CD4-positive, CD25-positive, alpha-beta regulatory T cell (primary cell): ENCODE measurements at regions not wholly inside any gene's neighbourhood (a gene's known extent, or its start where the extent isn't known, plus 50 kb on each side); places are given as distances from the start of the nearest gene placed in this dataset.

ENCODE experiments used
- ATAC-seq, 2 donors: fragments of 150-1000 bp; cut with Tn5 transposase; one replicate each; pipeline ENCODE4 v1.10.0; 2021; ENCODE audit warnings: low read depth in 2 of 2, moderate number of reproducible peaks in 2 of 2, moderate library complexity in 1 of 2
- DNase-seq, 3 donors: peaks; one replicate each; pipeline versions ENCODE4 v3.0.0 to v3.0.0-alpha.2; 2012 to 2022; ENCODE audit warnings: mixed read lengths in 1 of 3
- H3K27ac ChIP-seq: one replicate; pipeline ENCODE4 v1.7.0; 2013; ENCODE audit warnings: mild to moderate bottlenecking, low read length; ENCODE audit not compliant: insufficient read depth, poor library complexity, severe bottlenecking
- H3K27me3 ChIP-seq: one replicate; pipeline ENCODE4 v1.7.0; 2013; ENCODE audit warnings: low read length; ENCODE audit not compliant: control insufficient read depth, insufficient read depth
- H3K36me3 ChIP-seq: one replicate; pipeline ENCODE4 v1.7.0; 2013; ENCODE audit warnings: mild to moderate bottlenecking, low read length, moderate library complexity; ENCODE audit not compliant: control insufficient read depth, insufficient read depth
- H3K4me1 ChIP-seq: 2 replicates; pipeline ENCODE4 v1.7.0; 2013; ENCODE audit warnings: mild to moderate bottlenecking, low read length; ENCODE audit not compliant: insufficient read depth, control insufficient read depth, poor library complexity, severe bottlenecking
- H3K4me3 ChIP-seq: one replicate; pipeline ENCODE4 v1.7.0; 2013; ENCODE audit warnings: low read depth, mild to moderate bottlenecking, low read length, moderate library complexity
- H3K9me3 ChIP-seq, 2 experiments: 1 replicate in 1 of 2; 2 replicates in 1 of 2; pipeline ENCODE4 v1.7.0; 2013; ENCODE audit warnings: low read length in 2 of 2, mild to moderate bottlenecking in 1 of 2, moderate library complexity in 1 of 2; ENCODE audit not compliant: control insufficient read depth in 2 of 2
- H3K27ac Mint-ChIP-seq, 3 donors: one replicate each; pipeline ENCODE4 v1.8.0; 2020 to 2022; ENCODE audit warnings: mild to moderate bottlenecking in 3 of 3, mixed read lengths in 3 of 3, moderate library complexity in 2 of 3
- H3K27me3 Mint-ChIP-seq: one replicate; pipeline ENCODE4 v1.8.0; 2022; ENCODE audit warnings: mild to moderate bottlenecking, mixed read lengths
- H3K36me3 Mint-ChIP-seq: one replicate; pipeline ENCODE4 v1.8.0; 2020; ENCODE audit warnings: mixed read lengths
- H3K4me1 Mint-ChIP-seq, 4 donors: one replicate each; pipeline ENCODE4 v1.8.0; 2020 to 2022; ENCODE audit warnings: mixed read lengths in 4 of 4, mild to moderate bottlenecking in 1 of 4
- H3K4me3 Mint-ChIP-seq, 4 donors: one replicate each; pipeline ENCODE4 v1.8.0; 2020 to 2022; ENCODE audit warnings: mild to moderate bottlenecking in 4 of 4, mixed read lengths in 4 of 4, moderate library complexity in 3 of 4
- H3K9me3 Mint-ChIP-seq, 7 donors: one replicate each; pipeline ENCODE4 v1.8.0; 2020 to 2022; ENCODE audit warnings: mixed read lengths in 7 of 7, mild to moderate bottlenecking in 3 of 7, moderate library complexity in 2 of 7

- H3K4me3 ChIP-seq, result no peak overlapping the region
- H3K27ac Mint-ChIP-seq, result no peak overlapping the region
- ATAC-seq (no peak), DNase-seq (no peak)
- peaks cover 0 to 8% (median 0%) of the 10 kb centered on the region in 7 donors for H3K9me3 Mint-ChIP-seq
- H3K9me3 ChIP-seq, result no peaks in the 10 kb centered on the region
- H3K4me1 ChIP-seq, result no peaks in the 10 kb centered on the region
- no peaks in the 10 kb centered on the region for H3K27me3 Mint-ChIP-seq
- no peaks in the 10 kb centered on the region for H3K36me3 Mint-ChIP-seq
- H3K36me3 ChIP-seq, result no peaks in the 10 kb centered on the region
- no peaks in the 10 kb centered on the region for H3K4me1 Mint-ChIP-seq
- no peak overlapping the region for H3K27ac ChIP-seq
- H3K27me3 ChIP-seq, result no peaks in the 10 kb centered on the region
- H3K4me3 Mint-ChIP-seq, result no peak overlapping the region
These were observed 144.7 kb downstream of the PDGFRA start for GRCh38 chr4:54373718-54374210.

GRCh38 chr4:54378461-54378860 is 149.4 kb downstream of the PDGFRA start:
- no peaks in the 10 kb centered on the region for H3K27me3 Mint-ChIP-seq
- ATAC-seq, result no peak
- peaks cover 0 to 5% (median 0%) of the 10 kb centered on the region in 7 donors for H3K9me3 Mint-ChIP-seq
- H3K36me3 Mint-ChIP-seq, result no peaks in the 10 kb centered on the region
- Histone ChIP-seq H3K9me3 (no peaks in the 10 kb centered on the region), H3K4me1 (no peaks in the 10 kb centered on the region), H3K4me3 (no peak overlapping the region), H3K27ac (no peak overlapping the region), H3K36me3 (no peaks in the 10 kb centered on the region), H3K27me3 (no peaks in the 10 kb centered on the region)
- DNase-seq, result no peak
- H3K4me3 Mint-ChIP-seq, result no peak overlapping the region
- no peaks in the 10 kb centered on the region for H3K4me1 Mint-ChIP-seq
- H3K27ac Mint-ChIP-seq, result no peak overlapping the region

DNA sequence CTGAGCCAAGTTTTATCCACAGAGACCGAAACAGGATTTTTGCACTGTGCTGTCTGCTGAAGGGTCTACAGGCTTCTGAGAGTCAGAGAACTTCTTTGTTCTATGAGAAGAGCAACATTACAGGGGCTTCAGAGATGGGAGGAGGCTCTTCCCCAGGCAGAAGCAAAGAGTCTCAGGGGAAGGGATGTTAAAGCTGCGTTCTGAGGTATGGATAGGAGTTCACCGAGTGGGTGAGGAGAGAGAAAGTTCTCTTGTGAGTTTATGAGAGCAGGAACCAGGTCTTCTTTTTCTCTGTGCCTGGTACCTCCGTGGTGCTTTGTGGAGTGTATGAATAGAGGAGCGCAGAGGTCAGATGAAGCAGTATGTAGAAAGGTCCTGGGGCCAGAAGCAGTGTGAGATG is 155.1 kb downstream of the PDGFRA start:
- Histone ChIP-seq H3K36me3 (no peaks in the 10 kb centered on the region), H3K27ac (no peak overlapping the region), H3K27me3 (no peaks in the 10 kb centered on the region), H3K9me3 (no peaks in the 10 kb centered on the region), H3K4me1 (no peaks in the 10 kb centered on the region), H3K4me3 (no peak overlapping the region)
- no peak overlapping the region for H3K27ac Mint-ChIP-seq
- no peak for ATAC-seq
- no peak overlapping the region for H3K4me3 Mint-ChIP-seq
- no peaks in the 10 kb centered on the region for H3K27me3 Mint-ChIP-seq
- H3K36me3 Mint-ChIP-seq, result no peaks in the 10 kb centered on the region
- H3K9me3 Mint-ChIP-seq, result peaks cover 0 to 1% (median 0%) of the 10 kb centered on the region in 7 donors
- no peaks in the 10 kb centered on the region for H3K4me1 Mint-ChIP-seq
- no peak for DNase-seq

DNA sequence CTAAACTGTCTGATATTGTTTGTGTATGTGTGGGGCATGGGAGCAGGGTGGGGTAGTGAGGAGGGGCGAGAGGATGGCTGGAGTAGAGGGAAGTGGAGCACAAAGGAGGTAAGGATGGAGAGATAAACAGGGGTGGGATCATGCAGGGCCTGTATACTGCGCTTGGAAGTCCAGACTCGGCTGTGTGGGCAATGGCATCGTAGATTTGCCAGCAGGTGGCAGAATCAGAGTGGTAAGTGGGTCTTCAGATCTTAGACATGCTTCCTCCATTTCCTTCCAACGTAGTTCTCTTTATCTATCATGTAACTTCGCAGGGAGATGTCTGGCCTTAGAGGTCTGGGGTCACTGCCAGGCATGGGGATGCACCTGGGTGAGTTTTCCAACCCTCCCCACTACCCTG is 155.5 kb downstream of the PDGFRA start:
- Histone ChIP-seq H3K9me3 (no peaks in the 10 kb centered on the region), H3K4me3 (no peak overlapping the region), H3K27me3 (no peaks in the 10 kb centered on the region), H3K27ac (no peak overlapping the region), H3K4me1 (no peaks in the 10 kb centered on the region), H3K36me3 (no peaks in the 10 kb centered on the region)
- Mint-ChIP-seq H3K36me3 (no peaks in the 10 kb centered on the region), H3K27ac (no peak overlapping the region), H3K4me3 (no peak overlapping the region), H3K27me3 (no peaks in the 10 kb centered on the region), H3K9me3 (peaks cover 0 to 1% (median 0%) of the 10 kb centered on the region in 7 donors), H3K4me1 (no peaks in the 10 kb centered on the region)
- ATAC-seq (no peak), DNase-seq (peak in 1 of 3 donors; percentile 12)

GRCh38 chr4:54386042-54386669 is 157.1 kb downstream of the PDGFRA start:
- Histone ChIP-seq H3K27me3 (no peaks in the 10 kb centered on the region), H3K27ac (no peak overlapping the region), H3K4me1 (no peaks in the 10 kb centered on the region), H3K9me3 (no peaks in the 10 kb centered on the region), H3K36me3 (no peaks in the 10 kb centered on the region), H3K4me3 (no peak overlapping the region)
- Mint-ChIP-seq H3K27ac (no peak overlapping the region), H3K4me1 (no peaks in the 10 kb centered on the region), H3K36me3 (no peaks in the 10 kb centered on the region), H3K9me3 (peaks cover 0 to 4% (median 0%) of the 10 kb centered on the region in 7 donors), H3K27me3 (no peaks in the 10 kb centered on the region), H3K4me3 (no peak overlapping the region)
- ATAC-seq, result no peak
- no peak for DNase-seq

DNA sequence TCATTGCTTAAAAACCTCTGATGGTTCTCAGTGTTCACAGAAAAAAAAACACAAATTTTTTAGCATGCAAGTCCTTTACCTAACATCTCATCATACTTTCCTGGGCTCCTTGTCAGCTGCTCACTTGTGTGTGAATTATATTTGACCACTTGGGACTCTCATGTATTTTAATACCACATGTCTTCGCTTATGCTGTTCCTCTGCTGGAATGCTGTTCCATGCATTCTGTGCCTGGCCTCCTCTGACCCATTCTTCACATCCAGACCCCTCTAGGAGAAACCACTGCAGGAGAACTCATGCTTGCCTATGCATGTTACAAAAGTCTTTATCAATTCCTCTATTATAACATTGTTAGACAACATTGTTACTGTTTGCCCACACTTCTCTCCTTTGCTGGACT is 157.6 kb downstream of the PDGFRA start:
- no peaks in the 10 kb centered on the region for H3K9me3 ChIP-seq
- no peaks in the 10 kb centered on the region for H3K36me3 ChIP-seq
- no peak overlapping the region for H3K4me3 ChIP-seq
- peak overlapping the region in 1 of 3 donors; percentile 6 for H3K27ac Mint-ChIP-seq
- no peaks in the 10 kb centered on the region for H3K27me3 ChIP-seq
- no peak overlapping the region for H3K4me3 Mint-ChIP-seq
- ATAC-seq, result no peak
- no peaks in the 10 kb centered on the region for H3K4me1 ChIP-seq
- no peaks in the 10 kb centered on the region for H3K36me3 Mint-ChIP-seq
- peaks cover 0 to 4% (median 0%) of the 10 kb centered on the region in 7 donors for H3K9me3 Mint-ChIP-seq
- H3K4me1 Mint-ChIP-seq, result no peaks in the 10 kb centered on the region
- no peak overlapping the region for H3K27ac ChIP-seq
- no peak for DNase-seq
- no peaks in the 10 kb centered on the region for H3K27me3 Mint-ChIP-seq

- Mint-ChIP-seq H3K9me3 (peaks cover 0 to 4% (median 0%) of the 10 kb centered on the region in 7 donors), H3K4me1 (no peaks in the 10 kb centered on the region), H3K27me3 (no peaks in the 10 kb centered on the region), H3K27ac (no peak overlapping the region), H3K4me3 (no peak overlapping the region), H3K36me3 (no peaks in the 10 kb centered on the region)
- Histone ChIP-seq H3K9me3 (no peaks in the 10 kb centered on the region), H3K27me3 (no peaks in the 10 kb centered on the region), H3K4me1 (no peaks in the 10 kb centered on the region), H3K4me3 (no peak overlapping the region), H3K36me3 (no peaks in the 10 kb centered on the region), H3K27ac (no peak overlapping the region)
- DNase-seq, result no peak
- no peak for ATAC-seq
These were observed 161.6 kb downstream of the PDGFRA start for GRCh38 chr4:54390670-54391069.

GRCh38 chr4:54391104-54391503 is 162.0 kb downstream of the PDGFRA start:
- Mint-ChIP-seq H3K9me3 (peaks cover 0 to 4% (median 0%) of the 10 kb centered on the region in 7 donors), H3K27me3 (no peaks in the 10 kb centered on the region), H3K27ac (no peak overlapping the region), H3K4me3 (no peak overlapping the region), H3K36me3 (no peaks in the 10 kb centered on the region), H3K4me1 (no peaks in the 10 kb centered on the region)
- H3K4me3 ChIP-seq, result no peak overlapping the region
- no peaks in the 10 kb centered on the region for H3K27me3 ChIP-seq
- no peak for ATAC-seq
- H3K27ac ChIP-seq, result no peak overlapping the region
- no peaks in the 10 kb centered on the region for H3K36me3 ChIP-seq
- no peaks in the 10 kb centered on the region for H3K4me1 ChIP-seq
- H3K9me3 ChIP-seq, result no peaks in the 10 kb centered on the region
- no peak for DNase-seq
